GM21528 (cell line): ENCODE measurements at regions not wholly inside any gene's neighbourhood (a gene's known extent, or its start where the extent isn't known, plus 50 kb on each side); places are given as distances from the start of the nearest gene placed in this dataset.

ENCODE experiments used
- ATAC-seq: cut with Tn5 transposase; IDR thresholded peaks from one replicate; pipeline ENCODE4 v1.9.1; 2021; ENCODE audit warnings: mild to moderate bottlenecking, moderate library complexity; ENCODE audit not compliant: unreplicated experiment, low FRiP score

DNA sequence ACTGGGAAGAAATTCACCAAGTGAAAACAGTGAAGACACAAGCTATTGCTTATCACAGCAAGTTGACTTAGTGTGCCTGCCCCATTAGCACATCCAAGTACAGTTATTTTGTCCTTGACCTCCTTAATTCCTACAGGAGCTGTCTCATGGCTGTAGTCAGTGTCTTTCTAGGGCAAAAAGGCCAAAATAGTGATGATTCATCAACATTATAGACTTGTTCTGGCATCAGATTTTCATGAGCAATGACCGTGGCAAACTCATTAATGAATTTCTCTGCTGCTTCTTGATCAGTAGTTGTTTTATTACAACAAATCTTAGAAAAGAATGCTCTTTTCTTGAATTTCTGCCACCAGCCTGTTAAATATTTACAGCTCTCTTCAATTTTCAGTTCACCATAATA, 1169.3 kb upstream of the DDX18 start:
- no peak for ATAC-seq

- no peak for ATAC-seq
Observed at GRCh38 chr2:116668691-116669090, 1145.8 kb upstream of the DDX18 start.

- no peak for ATAC-seq
Observed at GRCh38 chr2:116669782-116670181, 1144.7 kb upstream of the DDX18 start.

- ATAC-seq = no peak
Observed at GRCh38 chr2:116674188-116674587, 1140.3 kb upstream of the DDX18 start.

DNA sequence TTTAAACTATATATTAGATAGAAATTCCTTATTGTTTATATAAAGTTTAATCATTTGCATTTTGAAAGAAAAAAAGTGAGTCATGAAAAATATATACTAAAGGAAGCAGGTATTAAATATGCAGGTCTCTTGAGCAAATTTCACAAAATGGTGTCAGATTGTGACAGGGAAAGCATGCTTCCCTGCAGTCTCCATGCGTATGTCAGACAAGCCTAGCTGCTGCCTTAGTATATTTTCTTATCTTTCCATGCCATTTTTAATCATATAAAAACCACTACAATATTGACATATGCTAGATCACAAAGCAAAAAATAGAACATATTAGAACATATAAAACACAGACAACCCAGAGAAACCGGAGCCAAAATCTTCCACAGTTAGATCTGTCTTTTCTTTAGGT, 1137.7 kb upstream of the DDX18 start:
- no peak for ATAC-seq

- ATAC-seq = no peak
Observed at GRCh38 chr2:116680256-116680936, 1134.1 kb upstream of the DDX18 start.

DNA sequence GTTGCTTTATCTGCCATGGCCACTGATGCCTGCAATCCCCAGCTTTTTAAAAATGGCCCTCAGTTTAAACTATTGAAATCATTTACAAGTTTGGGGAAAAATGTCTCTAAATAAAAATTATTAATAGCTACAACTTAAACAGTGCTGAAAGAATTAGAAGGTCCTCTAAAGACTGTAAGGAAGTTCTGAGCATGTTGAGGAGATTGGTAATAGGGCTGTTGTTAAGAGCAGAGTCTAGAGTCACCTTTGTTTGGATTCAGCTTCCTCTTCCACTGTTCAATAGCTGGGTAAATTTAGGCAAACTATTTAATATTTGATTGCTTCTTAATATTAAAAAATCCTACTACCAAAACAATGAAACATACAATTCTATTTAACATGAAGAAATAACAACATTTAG, 1127.1 kb upstream of the DDX18 start:
- no peak for ATAC-seq

DNA sequence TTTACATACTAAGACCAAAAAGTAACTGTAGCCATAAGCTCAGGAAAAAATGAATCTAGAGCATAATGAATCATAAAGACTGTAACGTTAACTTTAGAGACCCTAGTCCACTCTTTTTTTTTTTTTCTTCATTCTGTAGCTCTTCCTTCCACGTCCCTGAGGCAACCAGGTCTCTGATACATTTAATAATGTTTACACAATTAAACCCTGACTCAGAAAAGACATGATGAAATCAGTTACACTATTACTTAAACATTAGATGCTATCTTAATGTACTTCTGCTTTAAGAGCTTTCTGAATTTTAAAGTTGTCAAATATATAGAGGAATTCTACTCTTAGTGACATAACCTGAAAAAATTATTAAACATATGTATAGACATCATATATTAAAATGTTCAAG, 1121.5 kb upstream of the DDX18 start:
- no peak for ATAC-seq

- ATAC-seq = no peak
Observed at GRCh38 chr2:116696223-116696622, 1118.3 kb upstream of the DDX18 start.

DNA sequence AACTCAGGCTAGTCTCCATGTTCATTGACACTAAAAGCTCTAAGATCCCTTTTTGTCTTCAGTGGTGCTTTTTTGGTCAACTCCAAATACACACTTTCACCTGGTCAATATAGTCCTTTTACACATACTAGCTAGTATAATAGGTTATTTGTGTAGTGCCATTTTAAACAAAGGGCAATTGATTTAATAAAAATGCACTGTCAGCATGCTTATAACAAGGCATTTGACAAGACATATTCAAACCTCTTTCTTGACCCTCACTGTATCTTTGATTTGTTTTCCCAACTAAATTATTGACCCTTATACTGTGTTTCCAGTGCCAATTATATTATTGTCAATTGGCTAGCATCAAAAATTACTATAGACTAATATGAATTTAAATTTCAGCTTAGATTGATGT, 1117.6 kb upstream of the DDX18 start:
- ATAC-seq = no peak

DNA sequence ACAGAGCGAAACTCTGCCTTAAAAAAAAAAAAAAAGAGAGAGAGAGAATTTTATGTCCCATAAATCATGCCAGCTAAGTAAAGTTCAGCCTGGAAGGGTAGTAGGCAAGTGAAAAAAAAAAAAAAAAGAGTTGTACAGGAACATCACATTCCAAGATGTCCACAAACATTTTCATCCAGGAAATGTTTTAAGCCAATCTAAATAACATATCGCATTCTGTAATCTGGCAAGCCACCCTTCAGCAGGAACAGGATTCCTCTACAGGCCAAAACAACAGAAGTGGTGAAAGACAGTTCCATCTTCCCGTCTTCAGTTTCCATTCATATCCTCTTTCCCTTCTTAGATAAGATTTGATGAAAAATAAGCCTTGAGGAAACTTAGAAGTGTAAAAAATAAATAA, 1108.1 kb upstream of the DDX18 start:
- no peak for ATAC-seq

DNA sequence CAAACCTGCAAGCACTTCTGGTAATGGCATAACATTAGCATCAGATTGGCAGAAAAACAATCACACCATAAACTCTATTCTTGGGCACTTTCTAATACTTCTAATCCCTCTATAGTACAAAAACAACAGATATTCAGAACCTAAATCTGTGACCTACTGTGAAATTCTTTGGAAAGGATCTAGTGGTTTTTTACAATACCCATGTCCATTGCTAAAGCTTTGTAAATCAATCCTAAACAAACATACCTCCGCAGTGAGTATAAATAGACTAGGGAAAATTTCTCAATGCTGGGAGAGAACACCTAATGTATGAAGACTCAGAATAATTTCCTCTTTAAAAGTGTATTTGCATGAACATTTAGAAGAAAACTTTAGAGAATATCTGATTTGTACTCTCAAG, 1098.5 kb upstream of the DDX18 start:
- no peak for ATAC-seq

GRCh38 chr2:116716444-116716843, 1098.0 kb upstream of the DDX18 start:
- ATAC-seq = no peak

- no peak for ATAC-seq
Observed at GRCh38 chr2:116717832-116718231, 1096.7 kb upstream of the DDX18 start.

- ATAC-seq = no peak
Observed at GRCh38 chr2:116718451-116718850, 1096.0 kb upstream of the DDX18 start.

- no peak for ATAC-seq
Observed at GRCh38 chr2:116719836-116720235, 1094.7 kb upstream of the DDX18 start.

DNA sequence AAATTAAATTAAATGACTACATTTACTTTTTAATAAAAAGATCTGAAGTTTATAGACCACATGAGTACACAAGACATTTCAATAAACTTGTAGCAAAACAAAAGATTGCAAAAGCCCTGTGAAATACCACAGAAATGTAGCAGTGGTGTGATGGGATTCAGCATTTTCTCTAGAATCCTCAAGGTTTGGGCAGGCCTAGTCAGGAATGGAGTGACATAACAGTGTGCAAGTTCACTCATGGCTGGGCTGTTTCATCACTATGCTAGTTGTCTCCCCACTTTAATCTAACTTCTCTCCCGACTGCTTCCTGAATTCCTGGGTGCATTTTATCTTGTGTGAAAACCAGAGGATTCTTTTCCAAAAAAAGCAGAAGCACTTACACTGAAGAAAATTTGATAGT, 1089.9 kb upstream of the DDX18 start:
- no peak for ATAC-seq

- ATAC-seq = no peak
Observed at GRCh38 chr2:116732322-116732721, 1082.2 kb upstream of the DDX18 start.

GRCh38 chr2:116733699-116734098, 1080.8 kb upstream of the DDX18 start:
- ATAC-seq = no peak

DNA sequence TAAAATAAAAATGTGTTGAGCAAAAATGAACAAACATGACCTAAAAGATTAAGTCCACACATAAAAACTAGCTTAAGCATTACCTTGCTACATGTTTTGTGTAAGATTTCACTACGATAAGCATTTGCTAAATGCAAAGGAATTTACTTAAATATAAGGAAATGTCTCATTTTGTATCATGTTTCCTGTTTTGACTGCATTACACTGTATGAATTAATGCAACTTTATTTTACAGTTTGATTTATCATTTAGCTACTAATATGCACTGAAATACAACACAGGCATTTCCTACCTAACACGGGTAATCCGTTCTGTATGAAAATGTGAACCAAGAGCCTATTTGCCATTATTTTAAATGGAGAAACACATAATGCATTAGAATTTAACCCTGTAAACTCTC, 1076.5 kb upstream of the DDX18 start:
- no peak for ATAC-seq

GRCh38 chr2:116747103-116747502, 1067.4 kb upstream of the DDX18 start:
- no peak for ATAC-seq

- no peak for ATAC-seq
Observed at GRCh38 chr2:116749994-116750393, 1064.5 kb upstream of the DDX18 start.
